GM19324 (cell line): ENCODE measurements at regions not wholly inside any gene's neighbourhood (a gene's known extent, or its start where the extent isn't known, plus 50 kb on each side); places are given as distances from the start of the nearest gene placed in this dataset.

Source experiments
- ATAC-seq: cut with Tn5 transposase; IDR thresholded peaks from one replicate; pipeline ENCODE4 v1.9.1; 2021; ENCODE audit warnings: mild to moderate bottlenecking, moderate library complexity; ENCODE audit not compliant: unreplicated experiment, low FRiP score

DNA sequence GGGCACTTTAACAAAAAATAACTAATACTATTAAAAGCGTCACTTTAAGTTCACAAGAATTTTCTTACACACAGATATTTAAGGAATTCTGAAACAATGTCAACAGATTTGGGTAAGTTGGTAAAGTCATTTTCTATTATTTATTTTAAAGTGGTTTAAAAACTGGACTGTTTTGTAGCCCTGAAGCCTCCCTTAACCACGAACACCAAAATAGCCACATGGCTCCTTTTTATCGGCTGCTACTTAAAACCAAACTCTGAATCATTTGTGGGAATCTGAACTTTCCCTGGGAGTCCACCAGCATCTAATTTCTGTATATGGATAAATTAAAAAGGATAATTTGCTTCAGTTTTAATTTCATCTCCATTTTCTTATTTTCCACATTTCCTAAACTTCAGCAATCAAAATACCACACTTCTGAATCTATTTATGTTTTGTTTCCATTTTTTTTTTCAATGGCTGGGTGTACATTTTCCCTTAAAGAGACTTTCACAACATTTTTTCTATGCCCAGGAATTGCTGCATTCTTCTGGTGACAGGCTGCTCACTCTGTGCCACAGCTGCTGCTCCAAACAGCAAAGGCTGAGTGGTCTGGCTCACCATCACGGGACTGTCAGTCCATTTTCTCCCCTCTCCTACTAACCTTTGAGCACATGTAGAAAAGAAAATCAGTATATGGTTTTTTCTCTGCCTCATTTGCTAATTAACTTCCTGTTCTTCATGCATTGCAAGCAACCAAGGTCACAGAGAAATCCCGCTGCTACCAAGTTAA is 255.5 kb upstream of the KCNJ16 start:
- no peak for ATAC-seq

- ATAC-seq, result no peak
These were observed 254.1 kb upstream of the KCNJ16 start for GRCh38 chr17:69820876-69821473.

DNA sequence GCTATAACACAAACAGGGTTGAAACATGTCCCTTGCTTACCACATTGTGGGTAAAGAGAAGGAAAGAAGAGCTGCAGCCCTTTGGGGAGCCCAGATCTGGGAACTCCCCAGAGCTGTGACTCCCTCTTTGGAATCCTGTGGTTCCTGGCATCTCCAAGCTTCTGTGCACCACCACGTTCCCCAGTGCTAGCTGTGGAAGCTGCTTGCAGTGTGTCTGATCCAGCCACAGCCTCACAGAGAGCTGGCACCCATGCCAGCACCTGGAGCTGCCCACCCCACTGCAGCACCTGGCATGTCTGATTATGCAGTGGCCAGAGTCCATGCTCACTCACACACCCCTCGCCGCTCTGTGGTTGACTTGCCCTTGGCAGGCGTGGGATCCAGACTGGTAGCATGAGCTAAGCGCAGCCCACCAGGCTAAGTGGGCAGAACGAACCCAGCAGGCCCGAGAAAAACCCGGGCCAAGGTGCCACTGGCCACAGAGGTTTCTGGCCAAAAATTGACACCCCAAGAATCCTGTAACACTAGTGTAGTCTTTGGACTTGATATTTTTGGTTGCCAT is 252.6 kb upstream of the KCNJ16 start:
- ATAC-seq, result no peak

- no peak for ATAC-seq
These were observed 246.9 kb upstream of the KCNJ16 start for GRCh38 chr17:69828087-69828486.

DNA sequence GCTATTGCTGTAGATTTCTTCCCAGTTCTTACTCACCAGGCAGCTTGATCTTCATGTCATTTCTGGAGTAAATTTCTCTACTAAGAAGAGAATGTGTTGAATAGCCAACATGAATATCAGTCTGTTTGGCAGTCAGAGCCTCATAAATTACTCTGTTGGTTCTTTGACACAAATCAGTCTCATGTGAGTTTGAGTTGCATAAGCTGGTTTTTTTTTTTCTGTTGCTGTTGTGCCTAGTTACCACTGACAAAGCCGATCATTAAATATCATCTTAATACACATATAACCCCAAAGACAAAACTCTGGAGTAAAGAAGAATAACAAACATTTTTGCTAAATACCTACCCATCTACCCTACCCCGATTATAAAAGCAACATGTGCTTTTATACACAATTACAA is 240.5 kb upstream of the KCNJ16 start:
- ATAC-seq, result no peak

GRCh38 chr17:69851736-69852135 is 223.3 kb upstream of the KCNJ16 start:
- no peak for ATAC-seq

DNA sequence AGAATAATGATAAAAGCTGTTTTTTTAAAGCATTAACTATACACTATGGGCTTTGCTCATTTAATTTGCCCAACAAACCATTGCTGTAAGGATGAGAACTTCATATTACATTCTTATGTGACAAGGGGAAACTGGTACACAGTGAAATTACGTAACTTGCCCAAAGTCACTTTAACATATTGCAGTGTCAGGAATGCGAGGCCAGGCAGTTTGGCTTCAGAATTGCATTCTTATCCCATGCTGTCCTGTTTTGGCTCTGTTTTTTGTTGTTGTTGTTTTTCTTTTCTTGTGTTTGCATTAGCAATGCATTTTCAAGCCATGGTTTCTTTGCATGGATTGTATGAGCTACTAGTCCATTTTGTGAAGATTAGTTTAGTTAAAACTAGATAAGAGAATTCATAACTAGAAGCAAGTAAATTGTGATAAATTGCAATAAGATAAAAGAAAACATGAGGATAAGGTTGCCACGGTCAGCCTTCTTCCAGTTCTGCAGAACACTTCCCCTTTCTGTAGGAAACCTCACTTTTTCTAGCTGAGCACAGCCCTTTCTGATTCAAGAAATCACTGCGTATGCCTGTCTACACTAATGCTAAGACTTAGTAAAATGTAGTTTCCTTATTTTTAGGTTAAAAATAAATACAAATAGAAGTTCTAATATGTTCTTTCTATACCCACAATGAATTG is 221.3 kb upstream of the KCNJ16 start:
- ATAC-seq, result no peak

DNA sequence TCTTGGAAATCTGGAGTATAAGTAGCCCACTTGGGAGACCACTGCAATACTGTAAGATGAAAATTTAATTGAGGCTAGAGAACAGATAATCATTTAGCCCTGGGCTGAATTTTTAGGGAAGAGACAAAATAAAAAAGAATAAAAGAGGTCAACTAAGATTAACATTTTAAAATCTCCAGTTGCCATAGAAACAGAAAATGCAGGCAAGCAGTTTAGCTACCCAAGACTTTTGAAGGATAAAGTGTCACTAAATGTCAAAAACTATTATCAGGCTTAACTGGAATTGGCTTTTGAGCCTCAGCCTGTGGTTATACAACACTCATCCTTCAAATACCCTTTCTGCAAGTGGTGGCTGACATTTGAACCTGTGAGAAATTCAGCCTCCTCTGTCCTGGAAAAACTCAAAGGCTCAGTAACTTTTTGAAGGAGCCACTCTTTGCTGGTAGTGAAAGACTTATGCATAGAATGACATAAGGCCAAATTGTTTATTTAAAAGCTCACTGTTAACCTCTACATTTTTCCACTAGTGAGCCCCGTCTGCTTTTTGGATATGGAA is 220.7 kb upstream of the KCNJ16 start:
- ATAC-seq, result no peak

- ATAC-seq, result no peak
These were observed 218.1 kb upstream of the KCNJ16 start for GRCh38 chr17:69856946-69857345.

DNA sequence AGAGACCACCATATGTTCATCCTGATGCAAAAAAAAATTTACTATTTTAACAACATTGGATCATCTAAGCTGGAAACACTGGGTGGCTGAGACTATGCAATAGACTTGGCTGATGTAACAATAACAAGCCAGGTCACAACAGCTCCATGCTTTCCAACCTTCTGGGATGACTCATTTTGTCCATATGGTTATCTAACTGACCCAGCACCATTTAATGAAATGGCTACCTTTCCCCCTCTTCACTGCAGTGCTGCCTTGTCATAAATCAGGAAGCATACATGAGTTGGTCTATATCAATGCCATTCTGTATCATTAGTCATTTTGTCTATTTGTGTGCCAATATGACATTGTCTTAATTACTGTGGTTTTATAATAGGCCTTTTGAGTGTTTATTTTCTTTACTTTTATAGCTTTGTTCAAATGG is 217.6 kb upstream of the KCNJ16 start:
- ATAC-seq, result no peak

DNA sequence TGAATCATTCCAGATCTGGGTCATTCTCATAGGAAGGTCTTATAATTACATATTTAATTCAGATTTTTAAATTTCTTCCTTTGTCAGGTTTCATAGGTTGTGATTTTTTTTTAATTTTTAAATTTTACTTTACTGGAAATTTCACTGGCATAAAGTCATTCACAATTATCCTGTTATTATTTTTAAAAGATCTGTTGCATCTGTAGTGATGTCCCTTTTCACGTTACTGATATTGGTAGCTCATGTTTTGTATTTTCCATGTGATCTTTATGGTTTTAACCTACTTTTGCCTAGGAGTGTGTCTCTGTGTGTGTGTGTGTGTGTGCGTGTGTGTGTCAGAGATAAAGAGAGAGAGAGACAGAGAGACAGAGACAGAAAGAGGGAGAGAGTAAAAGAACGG is 216.6 kb upstream of the KCNJ16 start:
- ATAC-seq, result no peak

DNA sequence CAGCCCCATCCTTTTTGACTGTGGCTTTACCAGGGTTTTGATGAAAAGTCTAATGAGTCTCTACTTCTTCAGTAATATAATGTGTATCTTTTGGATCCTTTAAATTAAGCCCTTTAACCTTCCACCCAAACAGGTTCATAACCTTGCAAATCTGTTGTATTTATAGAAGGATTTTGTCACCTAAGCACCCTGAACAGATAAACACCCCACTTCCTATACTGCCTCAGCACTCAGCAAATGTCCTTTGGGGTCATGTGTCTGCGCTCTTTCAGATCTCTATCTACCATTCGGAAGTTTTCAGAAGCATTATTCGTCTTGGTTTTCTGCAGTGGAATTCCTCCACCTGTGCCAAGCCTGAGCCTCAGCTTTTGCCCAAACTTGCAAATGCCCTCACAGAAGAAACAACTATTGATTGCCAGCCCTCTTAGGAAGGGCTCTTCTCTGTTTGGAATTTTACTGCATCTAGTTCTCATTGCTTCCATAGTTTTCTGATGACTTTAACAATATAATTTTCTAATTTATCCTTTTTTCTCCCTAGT is 214.8 kb upstream of the KCNJ16 start:
- no peak for ATAC-seq

DNA sequence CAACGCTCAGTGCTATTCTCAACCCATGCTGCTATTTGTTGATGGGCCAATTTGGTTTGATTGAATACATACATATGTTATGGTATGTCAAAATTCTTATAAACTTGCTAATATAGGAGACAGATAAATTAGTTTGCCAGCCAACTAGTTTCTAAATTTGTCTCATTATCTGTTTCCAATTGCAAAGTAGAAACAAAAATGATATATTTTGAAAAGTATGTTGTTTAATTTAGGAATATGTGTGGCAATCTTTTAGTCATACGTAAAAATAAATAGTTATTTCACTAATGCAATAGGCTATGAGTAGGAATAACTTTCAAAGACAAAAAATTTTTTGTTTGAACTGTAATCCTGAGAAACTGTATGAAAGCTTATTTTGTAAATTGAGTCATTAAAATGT is 210.6 kb upstream of the KCNJ16 start:
- ATAC-seq, result no peak

DNA sequence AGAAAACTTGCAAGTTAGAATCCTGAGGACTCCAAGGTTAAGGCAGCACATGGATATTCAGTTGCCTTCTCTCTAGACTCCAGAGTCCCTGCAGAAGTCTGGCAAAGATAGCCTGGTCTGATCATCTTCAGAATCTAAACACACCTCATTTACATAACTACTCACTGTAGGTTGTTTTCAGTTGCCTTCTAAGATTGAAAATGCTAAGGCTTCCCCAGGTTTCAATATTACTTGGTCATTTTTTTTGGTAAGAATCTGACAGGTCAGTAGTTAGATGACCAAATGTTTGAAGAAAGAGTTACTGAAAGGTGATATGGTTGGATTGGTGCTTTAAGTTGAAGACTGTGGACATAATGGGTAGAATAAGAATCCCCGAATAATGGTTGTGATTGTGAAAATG is 205.4 kb upstream of the KCNJ16 start:
- no peak for ATAC-seq

DNA sequence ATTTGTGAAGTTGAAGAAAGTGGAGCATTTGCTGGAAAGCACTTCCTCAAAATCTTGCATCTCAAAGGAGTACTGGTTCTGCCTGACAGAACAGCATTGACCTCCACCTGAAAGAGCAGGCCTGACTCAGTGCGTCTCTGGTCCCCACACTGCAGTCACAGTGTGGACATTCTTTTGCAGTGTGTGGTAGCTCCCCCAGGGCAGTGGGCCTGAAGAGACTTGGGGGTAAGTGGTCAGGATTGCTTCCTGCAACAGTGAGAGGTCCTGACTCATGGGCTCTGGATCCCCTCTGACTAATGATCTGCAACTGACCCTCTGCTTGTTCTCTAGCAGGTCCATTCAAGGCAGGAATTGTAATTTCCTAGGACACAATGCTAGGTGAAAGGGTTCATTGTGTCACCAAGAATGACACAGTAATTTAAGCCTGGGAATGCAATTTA is 204.9 kb upstream of the KCNJ16 start:
- no peak for ATAC-seq

GRCh38 chr17:69870751-69871199 is 204.2 kb upstream of the KCNJ16 start:
- ATAC-seq, result no peak

DNA sequence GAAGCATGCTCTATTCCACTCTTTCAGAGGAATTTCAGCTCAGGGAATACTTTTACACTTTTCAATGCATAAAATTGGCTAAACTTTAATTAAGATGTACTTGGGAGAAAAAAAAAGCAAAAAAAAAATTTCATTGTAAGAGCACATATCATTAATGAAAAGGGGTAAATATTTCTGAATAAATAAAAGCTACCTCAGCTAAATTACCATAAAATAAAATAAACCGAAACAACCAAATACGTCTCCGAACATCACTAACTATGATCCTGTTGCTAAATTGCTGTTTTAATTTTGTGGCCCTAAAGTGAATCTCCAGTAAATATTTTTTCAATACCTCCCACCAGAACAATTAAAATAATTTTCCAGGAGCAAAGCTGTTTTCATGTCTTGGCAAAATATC is 203.7 kb upstream of the KCNJ16 start:
- ATAC-seq, result no peak

GRCh38 chr17:69872675-69873262 is 202.3 kb upstream of the KCNJ16 start:
- ATAC-seq, result no peak

DNA sequence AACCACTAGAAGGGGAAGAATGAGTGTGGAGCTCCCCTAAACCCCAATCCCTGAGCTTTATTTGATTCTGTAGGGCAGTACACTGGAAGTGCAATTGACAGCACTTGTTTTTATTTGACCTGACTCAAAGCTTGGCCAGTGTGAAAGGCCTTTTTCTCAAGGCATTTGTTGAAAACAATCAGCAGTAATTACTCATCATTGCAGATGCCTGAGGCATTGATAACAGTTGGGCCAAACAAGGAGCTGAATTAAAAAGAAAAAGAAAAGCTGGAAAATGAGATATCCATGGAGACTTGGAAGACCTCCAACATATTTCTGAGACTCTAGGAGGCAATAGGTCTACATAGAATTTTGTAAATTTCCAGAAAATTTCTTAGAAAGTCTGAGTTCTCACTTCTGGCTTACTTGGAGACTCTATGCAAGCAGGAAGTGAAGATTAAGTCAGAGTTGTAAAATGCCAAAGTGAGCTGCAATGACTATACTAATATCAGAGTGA is 200.8 kb upstream of the KCNJ16 start:
- ATAC-seq, result no peak

- no peak for ATAC-seq
These were observed 198.3 kb upstream of the KCNJ16 start for GRCh38 chr17:69876757-69877156.
